ENCODE measurements at regions not wholly inside any gene's neighbourhood (a gene's known extent, or its start where the extent isn't known, plus 50 kb on each side); places are given as distances from the start of the nearest gene placed in this dataset.

DNA sequence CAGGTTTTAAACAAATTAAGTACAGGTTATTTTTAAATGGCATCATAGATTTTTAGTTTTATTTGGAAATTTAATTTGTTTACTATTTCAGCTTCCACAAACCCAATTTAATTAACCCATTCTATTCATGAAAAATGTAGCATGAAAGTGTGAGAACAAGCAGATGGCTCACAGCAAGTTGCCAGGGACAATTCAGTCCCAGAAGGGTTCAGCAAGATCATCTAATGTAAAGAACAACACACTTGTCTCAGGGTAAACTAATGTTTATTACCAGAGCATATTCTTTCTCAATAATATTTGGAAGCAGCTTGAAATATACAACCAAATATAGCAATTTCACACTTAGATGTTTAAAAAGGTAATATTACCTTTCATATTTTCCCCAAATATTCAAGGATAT lies 166.9 kb upstream of the SLC13A1 start:
- H3K36me3 ChIP-seq (ENCODE audit: control insufficient read depth in 4 of 4, insufficient read depth in 3 of 4, low read depth in 1 of 4, low read length in 3 of 4) = no peaks in the 10 kb centered on the region
- no peak for DNase-seq (ENCODE audit: low spot score)
- no peaks in the 10 kb centered on the region for H3K4me1 ChIP-seq (ENCODE audit: control insufficient read depth in 4 of 4, insufficient read depth in 4 of 4, low read length in 3 of 4)
- no peaks in the 10 kb centered on the region for H3K27me3 ChIP-seq (ENCODE audit: control insufficient read depth in 4 of 4, insufficient read depth in 4 of 4, low read length in 3 of 4)
- no peak overlapping the region for H3K9ac ChIP-seq (ENCODE audit: low read depth in 1 of 2, low read length in 2 of 2)
- no peak overlapping the region for H3K27ac ChIP-seq (ENCODE audit: low read depth in 1 of 2, low read length in 2 of 2)
- H3K9me3 ChIP-seq (ENCODE audit: control insufficient read depth in 4 of 4, low read length in 3 of 4) = no peaks in the 10 kb centered on the region
- H3K4me3 ChIP-seq (ENCODE audit: low read depth in 1 of 3, low read length in 3 of 3) = no peak overlapping the region
- TF ChIP-seq EGR1 (IDR thresholded peaks at IDR 0.05; ENCODE audit: low read depth in 2 of 2) (no peak), TAF1 (conservative IDR thresholded peaks at IDR 0.05) (no peak), FOXA2 (IDR thresholded peaks at IDR 0.05) (no peak), YY1 (IDR thresholded peaks at IDR 0.05) (no peak)

GRCh38 chr7:123360631-123361030 lies 160.9 kb upstream of the SLC13A1 start:
- Histone ChIP-seq H3K27ac (ENCODE audit: low read depth in 1 of 2, low read length in 2 of 2) (no peak overlapping the region), H3K4me3 (ENCODE audit: low read depth in 1 of 3, low read length in 3 of 3) (no peak overlapping the region), H3K36me3 (ENCODE audit: control insufficient read depth in 4 of 4, insufficient read depth in 3 of 4, low read depth in 1 of 4, low read length in 3 of 4) (no peaks in the 10 kb centered on the region), H3K9ac (ENCODE audit: low read depth in 1 of 2, low read length in 2 of 2) (no peak overlapping the region), H3K27me3 (ENCODE audit: control insufficient read depth in 4 of 4, insufficient read depth in 4 of 4, low read length in 3 of 4) (no peaks in the 10 kb centered on the region), H3K4me1 (ENCODE audit: control insufficient read depth in 4 of 4, insufficient read depth in 4 of 4, low read length in 3 of 4) (no peaks in the 10 kb centered on the region), H3K9me3 (ENCODE audit: control insufficient read depth in 4 of 4, low read length in 3 of 4) (no peaks in the 10 kb centered on the region)
- DNase-seq (ENCODE audit: low spot score) = no peak
- WGBS = 71% methylated on average over 2 of the region's 2 CpGs
- no peak for TF ChIP-seq RXRA (IDR thresholded peaks at IDR 0.05)
- TF ChIP-seq EGR1 (IDR thresholded peaks at IDR 0.05; ENCODE audit: low read depth in 2 of 2) = no peak
- TF ChIP-seq REST (IDR thresholded peaks at IDR 0.05) = no peak
- TF ChIP-seq, protein P1, sequence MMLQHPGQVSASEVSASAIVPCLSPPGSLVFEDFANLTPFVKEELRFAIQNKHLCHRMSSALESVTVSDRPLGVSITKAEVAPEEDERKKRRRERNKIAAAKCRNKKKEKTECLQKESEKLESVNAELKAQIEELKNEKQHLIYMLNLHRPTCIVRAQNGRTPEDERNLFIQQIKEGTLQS (IDR thresholded peaks at IDR 0.05) = no peak
- no peak for TF ChIP-seq FOXA2 (IDR thresholded peaks at IDR 0.05)
- no peak for TF ChIP-seq HNF4A (conservative IDR thresholded peaks at IDR 0.05)
- TF ChIP-seq RAD21 (IDR thresholded peaks at IDR 0.05) = no peak
- TF ChIP-seq, protein P2, sequence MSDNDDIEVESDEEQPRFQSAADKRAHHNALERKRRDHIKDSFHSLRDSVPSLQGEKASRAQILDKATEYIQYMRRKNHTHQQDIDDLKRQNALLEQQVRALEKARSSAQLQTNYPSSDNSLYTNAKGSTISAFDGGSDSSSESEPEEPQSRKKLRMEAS (IDR thresholded peaks at IDR 0.05) = no peak
- no peak for TF ChIP-seq GABPA (IDR thresholded peaks at IDR 0.05 in 1 of 2, conservative IDR thresholded peaks at IDR 0.05 in 1 of 2)
- TF ChIP-seq FOXA1 (IDR thresholded peaks at IDR 0.05) = no peak
- no peak for TF ChIP-seq JUND (IDR thresholded peaks at IDR 0.05)
- no peak for TF ChIP-seq TAF1 (conservative IDR thresholded peaks at IDR 0.05)

- Histone ChIP-seq H3K27me3 (ENCODE audit: control insufficient read depth in 4 of 4, insufficient read depth in 4 of 4, low read length in 3 of 4) (no peaks in the 10 kb centered on the region), H3K9me3 (ENCODE audit: control insufficient read depth in 4 of 4, low read length in 3 of 4) (no peaks in the 10 kb centered on the region), H3K4me3 (ENCODE audit: low read depth in 1 of 3, low read length in 3 of 3) (no peak overlapping the region), H3K27ac (ENCODE audit: low read depth in 1 of 2, low read length in 2 of 2) (no peak overlapping the region), H3K9ac (ENCODE audit: low read depth in 1 of 2, low read length in 2 of 2) (no peak overlapping the region), H3K36me3 (ENCODE audit: control insufficient read depth in 4 of 4, insufficient read depth in 3 of 4, low read depth in 1 of 4, low read length in 3 of 4) (no peaks in the 10 kb centered on the region), H3K4me1 (ENCODE audit: control insufficient read depth in 4 of 4, insufficient read depth in 4 of 4, low read length in 3 of 4) (no peaks in the 10 kb centered on the region)
- 77% methylated on average over 5 of the region's 5 CpGs for WGBS
- DNase-seq (ENCODE audit: low spot score) = no peak
- no peak for TF ChIP-seq HNF4G (IDR thresholded peaks at IDR 0.05)
- TF ChIP-seq REST (IDR thresholded peaks at IDR 0.05) = no peak
- TF ChIP-seq, protein P3, sequence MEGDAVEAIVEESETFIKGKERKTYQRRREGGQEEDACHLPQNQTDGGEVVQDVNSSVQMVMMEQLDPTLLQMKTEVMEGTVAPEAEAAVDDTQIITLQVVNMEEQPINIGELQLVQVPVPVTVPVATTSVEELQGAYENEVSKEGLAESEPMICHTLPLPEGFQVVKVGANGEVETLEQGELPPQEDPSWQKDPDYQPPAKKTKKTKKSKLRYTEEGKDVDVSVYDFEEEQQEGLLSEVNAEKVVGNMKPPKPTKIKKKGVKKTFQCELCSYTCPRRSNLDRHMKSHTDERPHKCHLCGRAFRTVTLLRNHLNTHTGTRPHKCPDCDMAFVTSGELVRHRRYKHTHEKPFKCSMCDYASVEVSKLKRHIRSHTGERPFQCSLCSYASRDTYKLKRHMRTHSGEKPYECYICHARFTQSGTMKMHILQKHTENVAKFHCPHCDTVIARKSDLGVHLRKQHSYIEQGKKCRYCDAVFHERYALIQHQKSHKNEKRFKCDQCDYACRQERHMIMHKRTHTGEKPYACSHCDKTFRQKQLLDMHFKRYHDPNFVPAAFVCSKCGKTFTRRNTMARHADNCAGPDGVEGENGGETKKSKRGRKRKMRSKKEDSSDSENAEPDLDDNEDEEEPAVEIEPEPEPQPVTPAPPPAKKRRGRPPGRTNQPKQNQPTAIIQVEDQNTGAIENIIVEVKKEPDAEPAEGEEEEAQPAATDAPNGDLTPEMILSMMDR (IDR thresholded peaks at IDR 0.05; ENCODE audit: low read depth, low read length, missing input control) = no peak
- no peak for TF ChIP-seq NR2F2 (IDR thresholded peaks at IDR 0.05)
- TF ChIP-seq, protein P2 (IDR thresholded peaks at IDR 0.05) = no peak
- TF ChIP-seq RXRA (IDR thresholded peaks at IDR 0.05) = no peak
- TF ChIP-seq JUND (IDR thresholded peaks at IDR 0.05) = no peak
- no peak for TF ChIP-seq FOXA1 (IDR thresholded peaks at IDR 0.05)
- no peak for TF ChIP-seq GABPA (IDR thresholded peaks at IDR 0.05 in 1 of 2, conservative IDR thresholded peaks at IDR 0.05 in 1 of 2)
- no peak for TF ChIP-seq EGR1 (IDR thresholded peaks at IDR 0.05; ENCODE audit: low read depth in 2 of 2)
- no peak for TF ChIP-seq YY1 (IDR thresholded peaks at IDR 0.05)
Observed at GRCh38 chr7:123355576-123356190, 155.9 kb upstream of the SLC13A1 start.

Data from liver (tissue), 8 donors.